Heart left ventricle (tissue), 16 donors: ENCODE measurements at regions not wholly inside any gene's neighbourhood (a gene's known extent, or its start where the extent isn't known, plus 50 kb on each side); places are given as distances from the start of the nearest gene placed in this dataset.

Experiments
- ATAC-seq, 4 donors: fragments of 200-7000 bp; cut with Tn5 transposase; one replicate each; pipeline ENCODE4 v1.9.1; 2020 to 2022; ENCODE audit warnings: moderate library complexity in 4 of 4, mild to moderate bottlenecking in 3 of 4, moderate number of reproducible peaks in 1 of 4
- DNase-seq, 5 donors: peaks; one replicate each; pipeline ENCODE4 v3.0.0-alpha.2; 2020
- H3K27ac ChIP-seq, 12 donors: fragments of 200-600 bp; sonication (generic) in 4 of 12; one replicate each; pipeline versions ENCODE4 v1.5.0 to v1.8.0; 2016 to 2022; ENCODE audit warnings: mild to moderate bottlenecking in 2 of 12
- H3K27me3 ChIP-seq, 9 donors: fragments of 200-600 bp; sonication (generic) in 2 of 9; one replicate each; pipeline versions ENCODE4 v1.5.1 to v1.8.0; 2016 to 2022; ENCODE audit warnings: mild to moderate bottlenecking in 3 of 9
- H3K36me3 ChIP-seq, 9 donors: fragments of 200-600 bp; sonication (generic) in 2 of 9; one replicate each; pipeline versions ENCODE4 v1.5.0 to v1.8.0; 2018 to 2022; ENCODE audit warnings: mild to moderate bottlenecking in 2 of 9
- H3K4me1 ChIP-seq, 12 donors: fragments of 200-600 bp; sonication (generic) in 4 of 12; one replicate each; pipeline versions ENCODE4 v1.5.0 to v1.8.0; 2016 to 2022; ENCODE audit warnings: mild to moderate bottlenecking in 3 of 12
- H3K4me3 ChIP-seq, 12 donors: fragments of 200-600 bp; sonication (generic) in 4 of 12; one replicate each; pipeline versions ENCODE4 v1.5.0 to v1.8.0; 2017 to 2022; ENCODE audit warnings: mild to moderate bottlenecking in 9 of 12, moderate library complexity in 4 of 12
- H3K9me3 ChIP-seq, 12 donors: fragments of 200-600 bp; sonication (generic) in 4 of 12; one replicate each; pipeline versions ENCODE4 v1.5.0 to v1.8.0; 2016 to 2022; ENCODE audit warnings: mild to moderate bottlenecking in 1 of 12
- POLR2A ChIP-seq, 2 donors: fragments of 450-650 bp; IDR thresholded peaks; one replicate each; pipeline ENCODE4 v1.6.1; 2017; ENCODE audit warnings: antibody characterized with exemption in 2 of 2, mild to moderate bottlenecking in 2 of 2, moderate library complexity in 2 of 2
- WGBS, 4 donors: extraction: QIAGEN DNeasy Blood & Tissue Kit in 2 of 4; methylation state at CpG; one replicate each; pipeline versions ENCODE4 v1.1.5 to v1.1.7; 2013 to 2018; 5-methylcytosine and 5-hydroxymethylcytosine counted together
- intact Hi-C, 10 donors: fragments of 100-400 bp; cut with DNase I; formaldehyde crosslinking; loops; one replicate each; pipeline versions ENCODE4 v1.11.1 to v1.14.2; 2022
- TF ChIP-seq, protein P1 (sequence below), 12 donors: fragments of 200-600 bp; sonication (generic) in 4 of 12; IDR thresholded peaks; one replicate each; pipeline versions ENCODE4 v1.5.0 to v1.8.0; 2018 to 2022; ENCODE audit warnings: antibody characterized with exemption in 12 of 12, mild to moderate bottlenecking in 5 of 12
- donor health status: ischemic (EF 13 %, LVEDD 7.1; RV severe dilation, severe dysfunction).
- donor health status: healthy with polysubstance abuse.
- donor health status: DM: no; HTN: yes; CAD: no.
- donor health status: DM: no; HTN: no; CAD: no.
- donor health status: ischemic (EF 25% LVEDD 6.9; RV normal size, moderate dysfunction).
- donor health status: ischemic (EF 25% LVEDD 5.7; RV mildly dilated, moderate dysfunction).
- donor health status: healthy.
- donor health status: DM: yes; HTN: yes; CAD: no.
- donor health status: ischemic (EF 35%, LVEDD 5.7; RV mildly dilated, moderate dysfunction).
- donor health status: nonischemic (EF 11% LVEDD 7.7; RV severe dilation, severe dysfunction).
- donor health status: DM: yes; HTN: yes; CAD: no.
- donor health status: PGD.
- donor health status: ischemic (EF 29% LVEDD 5.4; RV normal size, mild dysfunction).
- donor health status: nonischemic (EF 23%, LVEDD 6.1; RV moderate dilation, normal function).

DNA sequence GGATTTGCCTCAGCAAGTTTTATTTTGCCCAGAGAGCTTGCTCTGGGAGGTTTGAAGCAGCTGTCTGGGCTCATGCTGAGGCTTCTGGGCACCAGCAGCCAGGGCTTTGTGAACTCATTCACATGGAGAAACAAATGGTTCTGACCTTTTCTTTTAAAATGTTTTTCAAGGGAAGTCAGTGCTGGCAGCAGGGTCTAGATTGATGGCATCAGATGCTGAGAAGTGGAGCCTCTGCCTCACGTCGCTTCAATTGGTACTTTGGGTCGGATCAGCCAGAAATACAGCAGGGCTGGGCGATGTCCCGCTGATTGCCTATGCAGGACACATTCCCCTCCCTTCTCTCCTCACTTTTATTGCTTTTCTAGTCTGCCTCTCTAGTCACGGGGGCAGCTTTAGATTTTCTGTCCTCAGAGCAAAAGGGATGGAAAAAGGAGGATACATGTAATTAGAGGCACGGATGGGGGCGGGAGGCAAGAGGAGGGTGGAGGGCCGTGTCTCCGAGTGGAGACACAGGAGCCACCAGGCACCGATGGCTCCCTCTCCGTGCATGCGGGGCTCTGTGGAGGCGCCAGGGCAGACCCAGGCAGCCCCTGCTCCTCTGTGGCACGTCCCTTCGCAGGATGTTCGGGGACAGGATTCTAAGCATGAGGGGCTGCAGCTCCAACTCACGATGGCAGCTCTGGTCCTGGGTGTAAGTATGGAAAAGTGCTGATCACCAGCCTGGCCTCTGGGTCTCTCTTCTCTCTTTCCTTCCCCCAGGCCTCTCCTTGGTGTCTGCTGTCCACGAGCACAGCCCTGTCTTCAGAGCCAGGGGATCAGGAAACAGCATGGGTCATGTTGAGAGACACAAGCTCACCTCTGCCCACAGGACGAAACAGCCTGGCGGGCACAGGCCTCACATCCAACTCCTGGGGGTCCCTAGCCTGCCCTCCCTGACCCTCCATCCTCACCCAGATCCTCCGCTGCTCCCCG lies 116.1 kb downstream of the FAM43A start:
- Histone ChIP-seq H3K4me1 (no peaks in the 10 kb centered on the region), H3K4me3 (no peak overlapping the region), H3K36me3 (no peaks in the 10 kb centered on the region), H3K27me3 (no peaks in the 10 kb centered on the region), H3K27ac (no peak overlapping the region), H3K9me3 (peaks cover 0 to 3% (median 0%) of the 10 kb centered on the region in 12 donors)
- DNase-seq (no peak), ATAC-seq (no peak)
- 89 to 94% (median 92%) methylated on average over 22 to 23 of the region's 23 CpGs for WGBS, 4 donors
- no peak for TF ChIP-seq POLR2A (IDR thresholded peaks at IDR 0.05)
- TF ChIP-seq, protein P1, sequence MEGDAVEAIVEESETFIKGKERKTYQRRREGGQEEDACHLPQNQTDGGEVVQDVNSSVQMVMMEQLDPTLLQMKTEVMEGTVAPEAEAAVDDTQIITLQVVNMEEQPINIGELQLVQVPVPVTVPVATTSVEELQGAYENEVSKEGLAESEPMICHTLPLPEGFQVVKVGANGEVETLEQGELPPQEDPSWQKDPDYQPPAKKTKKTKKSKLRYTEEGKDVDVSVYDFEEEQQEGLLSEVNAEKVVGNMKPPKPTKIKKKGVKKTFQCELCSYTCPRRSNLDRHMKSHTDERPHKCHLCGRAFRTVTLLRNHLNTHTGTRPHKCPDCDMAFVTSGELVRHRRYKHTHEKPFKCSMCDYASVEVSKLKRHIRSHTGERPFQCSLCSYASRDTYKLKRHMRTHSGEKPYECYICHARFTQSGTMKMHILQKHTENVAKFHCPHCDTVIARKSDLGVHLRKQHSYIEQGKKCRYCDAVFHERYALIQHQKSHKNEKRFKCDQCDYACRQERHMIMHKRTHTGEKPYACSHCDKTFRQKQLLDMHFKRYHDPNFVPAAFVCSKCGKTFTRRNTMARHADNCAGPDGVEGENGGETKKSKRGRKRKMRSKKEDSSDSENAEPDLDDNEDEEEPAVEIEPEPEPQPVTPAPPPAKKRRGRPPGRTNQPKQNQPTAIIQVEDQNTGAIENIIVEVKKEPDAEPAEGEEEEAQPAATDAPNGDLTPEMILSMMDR (IDR thresholded peaks at IDR 0.05) = no peak
- intact Hi-C loops = no loop called here

DNA sequence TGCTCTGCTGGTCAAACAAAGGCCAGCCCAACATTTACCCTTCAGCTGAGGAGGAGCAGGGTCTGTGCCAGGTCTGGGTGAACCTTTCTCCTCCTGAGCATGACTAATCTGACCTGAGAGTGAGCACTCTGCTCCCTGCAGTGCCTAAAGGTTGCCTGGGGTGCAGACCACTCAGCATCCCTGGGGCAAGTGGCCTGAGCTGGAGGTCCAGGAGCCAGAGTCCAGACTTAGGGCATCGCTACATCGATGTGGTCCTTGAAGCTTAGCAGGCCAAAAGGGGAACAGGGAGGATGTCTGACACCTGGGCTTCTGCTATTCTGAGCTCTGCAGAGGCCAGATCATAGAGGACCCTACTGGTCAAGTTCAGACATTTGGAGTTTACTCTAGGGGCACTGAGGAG lies 119.1 kb downstream of the FAM43A start:
- TF ChIP-seq, protein P1 (IDR thresholded peaks at IDR 0.05) = no peak
- TF ChIP-seq POLR2A (IDR thresholded peaks at IDR 0.05) = no peak
- no peak for ATAC-seq
- Histone ChIP-seq H3K4me3 (no peak overlapping the region), H3K4me1 (no peaks in the 10 kb centered on the region), H3K27me3 (no peaks in the 10 kb centered on the region), H3K36me3 (no peaks in the 10 kb centered on the region), H3K27ac (no peak overlapping the region), H3K9me3 (no peaks in the 10 kb centered on the region)
- 90 to 100% (median 98%) methylated on average over 2 of the region's 2 CpGs for WGBS, 4 donors
- intact Hi-C loops = no loop called here
- DNase-seq = no peak

DNA sequence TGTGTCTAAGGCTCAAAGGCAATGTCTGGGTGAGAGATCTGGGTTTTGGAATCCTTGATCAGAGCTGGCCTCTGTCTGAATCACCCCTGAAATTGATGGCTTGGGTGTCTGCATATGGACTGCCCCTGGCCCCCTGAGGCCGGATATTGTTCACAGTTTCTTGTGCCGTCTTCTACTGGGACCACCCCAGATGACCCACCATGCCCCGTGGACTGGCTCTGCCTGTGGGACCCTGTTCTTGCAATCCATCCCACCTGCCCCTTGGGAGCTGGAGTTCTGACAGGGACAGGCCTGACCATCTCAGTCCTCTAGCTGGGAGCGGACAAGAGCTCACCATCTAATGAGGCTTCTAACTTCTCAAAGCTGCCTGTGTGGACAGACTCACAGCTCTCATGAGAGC lies 119.9 kb downstream of the FAM43A start:
- intact Hi-C loops = no loop called here
- no peak overlapping the region for H3K27ac ChIP-seq
- WGBS, 4 donors = 82 to 100% (median 92%) methylated on average over 2 to 4 of the region's 4 CpGs
- DNase-seq (no peak), ATAC-seq (no peak)
- H3K9me3 ChIP-seq = no peaks in the 10 kb centered on the region
- no peaks in the 10 kb centered on the region for H3K27me3 ChIP-seq
- no peak overlapping the region for H3K4me3 ChIP-seq
- no peak for TF ChIP-seq POLR2A (IDR thresholded peaks at IDR 0.05)
- TF ChIP-seq, protein P1 (IDR thresholded peaks at IDR 0.05) = no peak
- H3K36me3 ChIP-seq = no peaks in the 10 kb centered on the region
- no peaks in the 10 kb centered on the region for H3K4me1 ChIP-seq

DNA sequence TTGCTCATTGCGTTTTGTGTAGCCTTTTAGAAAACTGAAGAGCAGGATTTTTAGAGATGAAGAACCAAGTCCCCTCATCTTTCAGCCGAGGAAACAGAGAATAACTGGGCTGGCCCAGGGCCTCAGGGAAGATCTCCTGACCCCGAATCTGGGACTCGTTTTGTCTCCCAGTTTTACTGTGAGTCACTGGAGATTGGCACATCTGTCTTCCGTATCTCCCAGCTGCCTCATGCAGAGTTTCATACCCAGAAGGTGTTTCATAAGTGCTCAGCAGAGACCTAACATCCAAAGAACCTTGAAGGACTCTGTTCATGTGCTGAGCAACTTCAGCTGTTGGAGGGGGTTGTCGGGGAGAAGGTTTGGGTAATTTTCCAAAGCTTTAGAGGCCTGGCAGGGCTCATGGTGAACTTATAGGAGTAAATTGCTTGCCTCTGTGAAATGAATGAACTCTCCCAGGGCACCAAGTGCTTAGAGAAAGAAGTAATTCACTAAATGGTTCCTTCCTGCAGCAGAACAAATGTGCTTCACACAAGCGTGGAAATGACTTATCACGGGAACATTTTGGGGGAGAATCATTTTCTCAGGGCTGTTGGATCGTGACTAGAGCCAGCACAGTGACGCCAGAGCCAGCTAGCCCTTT lies 121.4 kb downstream of the FAM43A start:
- no peak overlapping the region for H3K27ac ChIP-seq
- WGBS, 4 donors = 82 to 91% (median 84%) methylated on average over 10 of the region's 10 CpGs
- no peaks in the 10 kb centered on the region for H3K4me1 ChIP-seq
- no peak overlapping the region for H3K4me3 ChIP-seq
- intact Hi-C loops = no loop called here
- no peaks in the 10 kb centered on the region for H3K9me3 ChIP-seq
- H3K36me3 ChIP-seq = no peaks in the 10 kb centered on the region
- H3K27me3 ChIP-seq = no peaks in the 10 kb centered on the region
- ATAC-seq (no peak), DNase-seq (no peak)
- TF ChIP-seq, protein P1 (IDR thresholded peaks at IDR 0.05) = no peak
- TF ChIP-seq POLR2A (IDR thresholded peaks at IDR 0.05) = no peak
